Tibial nerve (tissue), 4 donors: ENCODE measurements at regions not wholly inside any gene's neighbourhood (a gene's known extent, or its start where the extent isn't known, plus 50 kb on each side); places are given as distances from the start of the nearest gene placed in this dataset.

Source experiments
- DNase-seq, 2 donors: peaks; one replicate each; pipeline ENCODE4 v3.0.0-alpha.2; 2019; ENCODE audit warnings: low spot score in 2 of 2
- H3K27ac ChIP-seq, 4 donors: fragments of 200-600 bp; sonication (generic) in 3 of 4; one replicate each; pipeline ENCODE4 v1.5.1; 2017 to 2019; ENCODE audit warnings: mild to moderate bottlenecking in 1 of 4
- H3K27me3 ChIP-seq, 2 donors: fragments of 200-600 bp; sonication (generic) in 1 of 2; one replicate each; pipeline versions ENCODE4 v1.5.1 to v1.6.0; 2017 to 2019
- H3K36me3 ChIP-seq, 3 donors: fragments of 200-600 bp; sonication (generic); one replicate each; pipeline ENCODE4 v1.5.1; 2018 to 2019
- H3K4me1 ChIP-seq, 4 donors: fragments of 200-600 bp; sonication (generic) in 3 of 4; one replicate each; pipeline ENCODE4 v1.5.1; 2017 to 2019
- H3K4me3 ChIP-seq, 4 donors: fragments of 200-600 bp; sonication (generic) in 3 of 4; one replicate each; pipeline ENCODE4 v1.5.1; 2017 to 2019; ENCODE audit warnings: mild to moderate bottlenecking in 1 of 4, moderate library complexity in 1 of 4
- H3K9me3 ChIP-seq, 4 donors: fragments of 200-600 bp; sonication (generic) in 3 of 4; one replicate each; pipeline ENCODE4 v1.5.1; 2017 to 2019
- CTCF ChIP-seq, 5 experiments: fragments of 200-600 bp in 3 of 5; fragments of 450-650 bp in 2 of 5; sonication (generic) in 3 of 5; IDR thresholded peaks; one replicate each; pipeline ENCODE4 v1.5.1; 2016 to 2019; ENCODE audit warnings: antibody characterized with exemption in 5 of 5, mild to moderate bottlenecking in 3 of 5, moderate library complexity in 2 of 5
- EP300 ChIP-seq, 2 donors: sonication (generic); formaldehyde crosslinking; IDR thresholded peaks; one replicate each; pipeline ENCODE4 v1.6.1; 2017; ENCODE audit warnings: antibody characterized with exemption in 2 of 2, mild to moderate bottlenecking in 1 of 2
- POLR2A ChIP-seq, 2 donors: fragments of 450-650 bp; IDR thresholded peaks; one replicate each; pipeline ENCODE4 v1.6.1; 2017; ENCODE audit warnings: antibody characterized with exemption in 2 of 2, mild to moderate bottlenecking in 2 of 2, moderate library complexity in 2 of 2
- WGBS, 2 donors: methylation state at CpG; one replicate each; pipeline ENCODE4 v1.1.5; 2018; 5-methylcytosine and 5-hydroxymethylcytosine counted together

GRCh38 chr9:38144421-38144820, 75.4 kb upstream of the SHB start:
- no peak overlapping the region for H3K27ac ChIP-seq
- H3K4me3 ChIP-seq, result no peak overlapping the region
- H3K27me3 ChIP-seq, result peaks cover 0 to 14% of the 10 kb centered on the region in 2 donors
- no peak for TF ChIP-seq POLR2A (IDR thresholded peaks at IDR 0.05)
- TF ChIP-seq CTCF (IDR thresholded peaks at IDR 0.05), result no peak
- no peak for TF ChIP-seq EP300 (IDR thresholded peaks at IDR 0.05)
- DNase-seq, result no peak
- H3K36me3 ChIP-seq, result no peaks in the 10 kb centered on the region
- H3K4me1 ChIP-seq, result peaks cover 0 to 11% (median 0%) of the 10 kb centered on the region in 4 donors
- 77 to 83% methylated on average over 4 of the region's 4 CpGs for WGBS, 2 donors
- no peaks in the 10 kb centered on the region for H3K9me3 ChIP-seq

GRCh38 chr9:38141746-38142591, 72.9 kb upstream of the SHB start:
- TF ChIP-seq EP300 (IDR thresholded peaks at IDR 0.05), result no peak
- TF ChIP-seq POLR2A (IDR thresholded peaks at IDR 0.05), result no peak
- TF ChIP-seq CTCF (IDR thresholded peaks at IDR 0.05), result no peak
- no peak for DNase-seq
- peaks cover 0 to 11% (median 0%) of the 10 kb centered on the region in 4 donors for H3K4me1 ChIP-seq
- whole genome bisulfite sequencing, 2 donors, result 21 to 36% methylated on average over 4 of the region's 4 CpGs
- H3K9me3 ChIP-seq, result no peaks in the 10 kb centered on the region
- peaks cover 0 to 14% of the 10 kb centered on the region in 2 donors for H3K27me3 ChIP-seq
- H3K27ac ChIP-seq, result no peak overlapping the region
- no peaks in the 10 kb centered on the region for H3K36me3 ChIP-seq
- H3K4me3 ChIP-seq, result no peak overlapping the region

GRCh38 chr9:38138276-38138675, 69.2 kb upstream of the SHB start:
- H3K27ac ChIP-seq, result no peak overlapping the region
- no peak for DNase-seq
- 53 to 55% methylated on average over 4 of the region's 4 CpGs for WGBS, 2 donors
- H3K27me3 ChIP-seq, result peaks cover 0 to 14% of the 10 kb centered on the region in 2 donors
- TF ChIP-seq CTCF (IDR thresholded peaks at IDR 0.05) (no peak), EP300 (IDR thresholded peaks at IDR 0.05) (no peak), POLR2A (IDR thresholded peaks at IDR 0.05) (no peak)
- H3K9me3 ChIP-seq, result no peaks in the 10 kb centered on the region
- H3K4me1 ChIP-seq, result peaks cover 0 to 11% (median 0%) of the 10 kb centered on the region in 4 donors
- H3K36me3 ChIP-seq, result no peaks in the 10 kb centered on the region
- no peak overlapping the region for H3K4me3 ChIP-seq

GRCh38 chr9:38137342-38137741, 68.3 kb upstream of the SHB start:
- Histone ChIP-seq H3K27ac (no peak overlapping the region), H3K9me3 (no peaks in the 10 kb centered on the region), H3K36me3 (no peaks in the 10 kb centered on the region), H3K27me3 (peaks cover 0 to 14% of the 10 kb centered on the region in 2 donors), H3K4me3 (no peak overlapping the region), H3K4me1 (peaks cover 0 to 10% (median 0%) of the 10 kb centered on the region in 4 donors)
- no peak for TF ChIP-seq POLR2A (IDR thresholded peaks at IDR 0.05)
- no peak for TF ChIP-seq EP300 (IDR thresholded peaks at IDR 0.05)
- no peak for TF ChIP-seq CTCF (IDR thresholded peaks at IDR 0.05)
- WGBS, 2 donors, result 84 to 87% methylated on average over 5 of the region's 5 CpGs
- DNase-seq, result no peak

GRCh38 chr9:38136386-38136785, 67.4 kb upstream of the SHB start:
- no peaks in the 10 kb centered on the region for H3K36me3 ChIP-seq
- H3K9me3 ChIP-seq, result no peaks in the 10 kb centered on the region
- H3K27ac ChIP-seq, result no peak overlapping the region
- peaks cover 0 to under 1% (median 0%) of the 10 kb centered on the region in 4 donors for H3K4me1 ChIP-seq
- TF ChIP-seq EP300 (IDR thresholded peaks at IDR 0.05) (no peak), POLR2A (IDR thresholded peaks at IDR 0.05) (no peak), CTCF (IDR thresholded peaks at IDR 0.05) (no peak)
- no peak for DNase-seq
- peaks cover 0 to 14% of the 10 kb centered on the region in 2 donors for H3K27me3 ChIP-seq
- 93 to 95% methylated on average over 2 of the region's 2 CpGs for WGBS, 2 donors
- no peak overlapping the region for H3K4me3 ChIP-seq
